ENCODE measurements at regions not wholly inside any gene's neighbourhood (a gene's known extent, or its start where the extent isn't known, plus 50 kb on each side); places are given as distances from the start of the nearest gene placed in this dataset.

- no peak overlapping the region for H3K4me3 ChIP-seq
- no peak for ATAC-seq
- H3K27ac ChIP-seq, result no peak overlapping the region
- H3K36me3 ChIP-seq, result no peaks in the 10 kb centered on the region
- peaks cover 0 to 12% (median 0%) of the 10 kb centered on the region in 3 donors for H3K9me3 ChIP-seq
- H3K27me3 ChIP-seq, result no peaks in the 10 kb centered on the region
- TF ChIP-seq POLR2A (IDR thresholded peaks at IDR 0.05), result no peak
- TF ChIP-seq EP300 (IDR thresholded peaks at IDR 0.05), result no peak
- TF ChIP-seq, protein P1, sequence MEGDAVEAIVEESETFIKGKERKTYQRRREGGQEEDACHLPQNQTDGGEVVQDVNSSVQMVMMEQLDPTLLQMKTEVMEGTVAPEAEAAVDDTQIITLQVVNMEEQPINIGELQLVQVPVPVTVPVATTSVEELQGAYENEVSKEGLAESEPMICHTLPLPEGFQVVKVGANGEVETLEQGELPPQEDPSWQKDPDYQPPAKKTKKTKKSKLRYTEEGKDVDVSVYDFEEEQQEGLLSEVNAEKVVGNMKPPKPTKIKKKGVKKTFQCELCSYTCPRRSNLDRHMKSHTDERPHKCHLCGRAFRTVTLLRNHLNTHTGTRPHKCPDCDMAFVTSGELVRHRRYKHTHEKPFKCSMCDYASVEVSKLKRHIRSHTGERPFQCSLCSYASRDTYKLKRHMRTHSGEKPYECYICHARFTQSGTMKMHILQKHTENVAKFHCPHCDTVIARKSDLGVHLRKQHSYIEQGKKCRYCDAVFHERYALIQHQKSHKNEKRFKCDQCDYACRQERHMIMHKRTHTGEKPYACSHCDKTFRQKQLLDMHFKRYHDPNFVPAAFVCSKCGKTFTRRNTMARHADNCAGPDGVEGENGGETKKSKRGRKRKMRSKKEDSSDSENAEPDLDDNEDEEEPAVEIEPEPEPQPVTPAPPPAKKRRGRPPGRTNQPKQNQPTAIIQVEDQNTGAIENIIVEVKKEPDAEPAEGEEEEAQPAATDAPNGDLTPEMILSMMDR (IDR thresholded peaks at IDR 0.05), result no peak
- no peak for TF ChIP-seq POLR2AphosphoS5 (IDR thresholded peaks at IDR 0.05)
- H3K4me1 ChIP-seq, result no peaks in the 10 kb centered on the region
Measured at GRCh38 chr18:29234751-29235150, 1057.8 kb upstream of the CDH2 start.

DNA sequence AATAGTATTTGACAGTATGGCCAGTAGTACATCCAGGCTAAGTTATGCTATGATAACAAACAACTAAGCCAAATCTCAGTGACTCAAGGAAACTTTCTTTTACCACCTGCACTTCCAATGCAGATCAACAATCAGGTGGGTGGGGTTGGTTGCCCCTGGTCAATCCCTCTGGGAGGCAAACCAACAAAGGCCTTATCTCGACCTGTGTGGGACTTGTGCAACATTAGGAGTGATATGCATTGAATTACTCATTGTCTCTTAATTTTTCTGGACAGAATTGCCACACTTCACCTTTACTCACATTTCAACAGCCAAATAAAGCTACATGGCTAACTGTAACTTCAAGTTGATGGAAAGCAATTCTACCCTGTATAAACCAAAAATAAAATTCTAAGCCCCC, 1049.3 kb upstream of the CDH2 start:
- no peak overlapping the region for H3K4me3 ChIP-seq

GRCh38 chr18:29225351-29225750, 1048.4 kb upstream of the CDH2 start:
- H3K4me3 ChIP-seq, result no peak overlapping the region
- H3K27me3 ChIP-seq, result no peaks in the 10 kb centered on the region
- H3K36me3 ChIP-seq, result no peaks in the 10 kb centered on the region
- ATAC-seq, result no peak
- H3K27ac ChIP-seq, result no peak overlapping the region
- no peak for TF ChIP-seq EP300 (IDR thresholded peaks at IDR 0.05)
- TF ChIP-seq, protein P1 (IDR thresholded peaks at IDR 0.05), result no peak
- no peak for TF ChIP-seq POLR2A (IDR thresholded peaks at IDR 0.05)
- no peak for TF ChIP-seq POLR2AphosphoS5 (IDR thresholded peaks at IDR 0.05)
- no peaks in the 10 kb centered on the region for H3K9me3 ChIP-seq
- H3K4me1 ChIP-seq, result no peaks in the 10 kb centered on the region

More for the DNA sequence above, 1049.3 kb upstream of the CDH2 start:
- H3K27me3 ChIP-seq, result no peaks in the 10 kb centered on the region
- no peaks in the 10 kb centered on the region for H3K9me3 ChIP-seq
- no peak overlapping the region for H3K27ac ChIP-seq
- H3K4me1 ChIP-seq, result no peaks in the 10 kb centered on the region
- 60 to 83% methylated on average over 1 of the region's 1 CpG for WGBS, 2 donors (ENCODE audit: low coverage in 1 of 2)
- no peak for ATAC-seq
- H3K36me3 ChIP-seq, result no peaks in the 10 kb centered on the region
- TF ChIP-seq, protein P1 (IDR thresholded peaks at IDR 0.05), result no peak
- TF ChIP-seq POLR2AphosphoS5 (IDR thresholded peaks at IDR 0.05), result no peak
- TF ChIP-seq POLR2A (IDR thresholded peaks at IDR 0.05), result no peak
- TF ChIP-seq EP300 (IDR thresholded peaks at IDR 0.05), result no peak

DNA sequence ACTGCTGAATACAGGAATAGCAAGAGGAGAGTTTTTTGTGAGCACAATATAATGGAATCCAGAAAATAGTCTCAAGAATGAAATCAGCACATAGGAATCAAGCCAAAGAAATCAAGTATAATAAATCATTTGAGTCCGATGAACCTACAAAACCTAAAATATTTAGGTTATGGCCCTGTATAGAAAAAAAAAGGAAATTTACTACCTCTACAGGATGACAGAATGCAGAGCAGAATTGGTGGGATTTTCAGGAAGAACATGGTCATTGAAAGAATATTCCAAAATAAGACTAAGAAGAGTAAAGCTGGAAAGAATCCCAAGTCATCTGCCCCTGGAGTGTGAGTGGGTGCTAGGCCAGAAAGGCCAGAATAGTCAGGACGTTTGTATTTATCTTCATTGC, 1041.2 kb upstream of the CDH2 start:
- TF ChIP-seq, protein P1 (IDR thresholded peaks at IDR 0.05), result no peak
- TF ChIP-seq POLR2A (IDR thresholded peaks at IDR 0.05) (no peak), POLR2AphosphoS5 (IDR thresholded peaks at IDR 0.05) (no peak), EP300 (IDR thresholded peaks at IDR 0.05) (no peak)
- Histone ChIP-seq H3K4me1 (no peaks in the 10 kb centered on the region), H3K4me3 (no peak overlapping the region), H3K27me3 (no peaks in the 10 kb centered on the region), H3K36me3 (no peaks in the 10 kb centered on the region), H3K27ac (no peak overlapping the region), H3K9me3 (no peaks in the 10 kb centered on the region)
- WGBS, 2 donors (ENCODE audit: low coverage in 1 of 2), result 34 to 35% methylated on average over 2 of the region's 2 CpGs
- ATAC-seq, result no peak

GRCh38 chr18:29217124-29217915, 1040.4 kb upstream of the CDH2 start:
- Histone ChIP-seq H3K9me3 (no peaks in the 10 kb centered on the region), H3K4me1 (no peaks in the 10 kb centered on the region), H3K27me3 (no peaks in the 10 kb centered on the region), H3K36me3 (no peaks in the 10 kb centered on the region), H3K27ac (no peak overlapping the region), H3K4me3 (no peak overlapping the region)
- TF ChIP-seq, protein P1 (IDR thresholded peaks at IDR 0.05), result no peak
- TF ChIP-seq EP300 (IDR thresholded peaks at IDR 0.05), result no peak
- TF ChIP-seq POLR2AphosphoS5 (IDR thresholded peaks at IDR 0.05), result no peak
- TF ChIP-seq POLR2A (IDR thresholded peaks at IDR 0.05), result no peak
- 60 to 68% methylated on average over 2 of the region's 2 CpGs for WGBS, 2 donors (ENCODE audit: low coverage in 1 of 2)
- no peak for ATAC-seq
